DND-41 (cell line): ENCODE measurements at regions not wholly inside any gene's neighbourhood (a gene's known extent, or its start where the extent isn't known, plus 50 kb on each side); places are given as distances from the start of the nearest gene placed in this dataset.

Experiments
- EZH2 ChIP-seq: IDR thresholded peaks from 3 replicates; pipeline ENCODE4 v1.6.1; 2012; ENCODE audit warnings: borderline replicate concordance, low read depth, mild to moderate bottlenecking, moderate library complexity, low read length, inconsistent platforms; ENCODE audit not compliant: severe bottlenecking
- TF ChIP-seq, protein P1 (sequence below): IDR thresholded peaks from 2 replicates; pipeline ENCODE4 v1.5.1; 2012; ENCODE audit warnings: borderline replicate concordance, low read length, moderate library complexity, mild to moderate bottlenecking; ENCODE audit not compliant: poor library complexity, severe bottlenecking; ENCODE audit errors: extremely low read depth

DNA sequence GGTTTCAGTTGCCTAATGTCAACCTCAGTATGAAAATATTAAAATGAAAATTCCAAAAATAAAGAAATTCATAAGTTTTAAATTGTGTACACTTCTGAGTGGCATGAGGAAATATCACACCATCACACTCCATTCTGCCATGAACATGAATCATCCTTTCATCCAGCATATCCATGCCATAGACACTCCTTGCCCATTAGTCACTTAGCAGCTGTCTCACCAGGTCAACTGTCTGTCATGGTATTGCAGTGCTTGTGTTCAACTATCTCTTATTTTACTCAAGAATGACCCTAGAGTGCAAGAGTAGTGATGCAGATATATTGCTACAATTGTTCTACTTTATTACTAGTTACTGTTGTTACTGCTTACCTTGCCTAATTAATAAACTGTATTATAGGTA, 712.4 kb downstream of the EPHA7 start:
- TF ChIP-seq, protein P1, sequence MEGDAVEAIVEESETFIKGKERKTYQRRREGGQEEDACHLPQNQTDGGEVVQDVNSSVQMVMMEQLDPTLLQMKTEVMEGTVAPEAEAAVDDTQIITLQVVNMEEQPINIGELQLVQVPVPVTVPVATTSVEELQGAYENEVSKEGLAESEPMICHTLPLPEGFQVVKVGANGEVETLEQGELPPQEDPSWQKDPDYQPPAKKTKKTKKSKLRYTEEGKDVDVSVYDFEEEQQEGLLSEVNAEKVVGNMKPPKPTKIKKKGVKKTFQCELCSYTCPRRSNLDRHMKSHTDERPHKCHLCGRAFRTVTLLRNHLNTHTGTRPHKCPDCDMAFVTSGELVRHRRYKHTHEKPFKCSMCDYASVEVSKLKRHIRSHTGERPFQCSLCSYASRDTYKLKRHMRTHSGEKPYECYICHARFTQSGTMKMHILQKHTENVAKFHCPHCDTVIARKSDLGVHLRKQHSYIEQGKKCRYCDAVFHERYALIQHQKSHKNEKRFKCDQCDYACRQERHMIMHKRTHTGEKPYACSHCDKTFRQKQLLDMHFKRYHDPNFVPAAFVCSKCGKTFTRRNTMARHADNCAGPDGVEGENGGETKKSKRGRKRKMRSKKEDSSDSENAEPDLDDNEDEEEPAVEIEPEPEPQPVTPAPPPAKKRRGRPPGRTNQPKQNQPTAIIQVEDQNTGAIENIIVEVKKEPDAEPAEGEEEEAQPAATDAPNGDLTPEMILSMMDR: no peak
- TF ChIP-seq EZH2: no peak
